ENCODE measurements at regions not wholly inside any gene's neighbourhood (a gene's known extent, or its start where the extent isn't known, plus 50 kb on each side); places are given as distances from the start of the nearest gene placed in this dataset.

DNA sequence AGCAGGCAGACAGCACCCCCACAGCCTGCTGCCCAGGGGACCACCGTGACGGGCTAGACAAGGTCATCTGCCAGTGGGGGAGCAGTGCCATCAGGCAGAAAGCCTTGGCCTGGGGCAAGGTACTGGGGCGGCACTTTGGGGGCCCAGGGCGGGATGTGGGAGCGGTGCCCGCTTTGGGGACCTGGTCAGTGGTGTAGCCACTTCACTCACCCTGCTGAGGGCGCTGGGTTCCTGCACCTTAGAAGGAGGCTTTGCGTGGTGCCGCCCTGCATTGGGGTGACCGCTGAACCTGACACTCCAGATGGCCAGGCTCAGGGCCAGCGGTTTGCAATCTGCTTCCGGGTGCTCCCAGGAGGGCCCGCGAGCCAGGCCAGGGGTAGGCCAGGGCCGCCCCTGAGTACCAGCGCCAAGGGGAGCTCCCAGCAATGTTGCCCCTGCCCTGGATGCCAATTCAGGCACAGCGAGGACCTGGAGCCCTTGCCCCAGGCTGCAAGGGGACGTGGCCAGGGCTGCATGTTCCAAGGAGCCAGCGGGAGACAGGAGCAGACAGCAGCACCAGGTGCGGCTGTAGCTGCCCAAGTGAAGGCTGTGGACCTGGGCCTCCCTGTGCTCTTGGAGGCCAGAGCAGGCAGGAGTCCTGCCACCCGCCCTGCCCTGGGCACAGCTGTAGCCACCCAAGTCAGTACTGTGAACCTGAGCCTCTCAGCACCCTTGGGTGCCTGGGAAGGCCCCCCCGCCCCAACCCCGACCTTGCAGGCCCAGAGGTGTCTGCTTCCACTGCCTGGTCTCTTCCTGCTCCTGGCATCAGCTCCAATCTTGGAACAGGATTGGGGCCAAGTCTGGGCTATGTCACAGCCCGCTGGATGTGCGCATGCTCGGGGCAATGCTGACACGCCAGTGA, 550.7 kb downstream of the SLC6A15 start:
- DNase-seq: no peak

DNA sequence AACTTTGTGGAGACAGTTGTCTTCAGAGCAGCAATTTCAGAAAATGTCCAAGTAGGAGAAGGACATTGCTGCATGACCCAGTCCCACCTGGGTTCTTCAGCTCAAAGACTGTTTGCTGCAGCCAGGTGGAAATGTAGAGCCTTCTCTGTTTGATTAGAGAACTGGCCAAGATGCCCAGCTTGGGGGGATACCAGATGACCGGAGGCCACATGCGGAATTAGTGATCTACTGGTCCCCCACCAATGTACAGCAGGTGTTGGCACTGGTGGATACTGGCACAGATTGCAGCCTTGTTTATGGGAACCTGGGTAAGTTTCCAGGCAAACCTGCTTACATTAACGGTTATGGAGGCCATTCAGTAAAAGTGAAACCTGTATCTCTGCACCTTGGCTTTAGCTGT, 555.3 kb downstream of the SLC6A15 start:
- no peak for DNase-seq

DNA sequence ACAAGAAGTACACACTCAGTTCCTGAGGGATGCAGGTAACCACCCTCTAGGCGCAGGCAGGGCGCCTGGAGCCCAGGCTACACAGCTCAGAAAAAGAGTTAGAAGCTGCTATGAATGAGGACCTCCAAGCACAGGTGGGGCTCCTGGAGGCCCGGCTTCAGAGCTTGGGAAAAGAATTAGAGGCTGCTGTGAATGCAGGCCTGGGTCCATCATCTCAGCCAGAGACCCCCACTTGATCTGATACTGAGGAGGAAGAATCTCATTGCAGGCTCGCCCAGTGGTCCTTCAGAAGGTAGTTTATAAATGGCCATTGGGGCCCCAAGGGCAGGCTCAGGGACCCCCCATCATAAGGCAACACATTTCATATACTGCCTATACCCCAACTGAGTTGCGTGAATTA, 556.4 kb downstream of the SLC6A15 start:
- DNase-seq: no peak

DNA sequence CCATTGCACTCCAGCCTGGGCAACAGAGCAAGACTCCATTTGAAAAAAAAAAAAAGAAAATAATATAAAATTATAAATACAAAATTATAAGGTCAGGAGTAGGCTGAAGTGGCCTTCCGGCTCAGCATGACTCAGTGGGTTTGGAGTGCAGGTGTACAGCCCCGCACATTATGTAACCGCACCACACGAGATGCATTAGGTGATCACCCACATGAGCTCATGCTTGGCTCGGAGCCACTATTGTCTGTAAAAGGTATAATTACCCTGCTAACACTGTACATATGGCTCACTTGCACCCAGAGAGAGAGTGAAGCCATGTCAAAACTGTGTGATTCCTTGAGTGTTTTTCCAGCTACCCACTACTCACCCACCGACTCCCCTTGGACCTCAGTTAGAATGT, 557.0 kb downstream of the SLC6A15 start:
- DNase-seq: no peak

DNA sequence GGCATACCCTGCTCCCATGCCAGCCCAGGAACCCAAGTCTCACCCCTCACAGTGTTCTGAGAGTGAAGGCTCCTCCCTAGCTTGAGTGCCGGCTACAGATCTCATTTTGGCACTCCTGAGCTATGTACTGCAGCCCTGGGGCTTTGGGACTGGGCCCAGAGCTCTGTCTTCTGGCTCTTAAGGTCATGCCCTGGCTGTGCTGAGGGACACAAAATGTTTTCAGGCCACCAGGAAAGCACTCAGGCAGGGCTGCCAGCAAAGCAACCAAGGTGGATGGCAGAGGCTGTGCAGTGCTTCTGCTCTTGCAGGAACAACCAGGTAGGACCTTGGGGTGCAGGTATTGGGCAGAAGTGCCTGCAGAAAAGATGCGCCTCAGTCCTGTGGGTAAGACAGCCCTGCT, 564.0 kb downstream of the SLC6A15 start:
- DNase-seq: no peak

DNA sequence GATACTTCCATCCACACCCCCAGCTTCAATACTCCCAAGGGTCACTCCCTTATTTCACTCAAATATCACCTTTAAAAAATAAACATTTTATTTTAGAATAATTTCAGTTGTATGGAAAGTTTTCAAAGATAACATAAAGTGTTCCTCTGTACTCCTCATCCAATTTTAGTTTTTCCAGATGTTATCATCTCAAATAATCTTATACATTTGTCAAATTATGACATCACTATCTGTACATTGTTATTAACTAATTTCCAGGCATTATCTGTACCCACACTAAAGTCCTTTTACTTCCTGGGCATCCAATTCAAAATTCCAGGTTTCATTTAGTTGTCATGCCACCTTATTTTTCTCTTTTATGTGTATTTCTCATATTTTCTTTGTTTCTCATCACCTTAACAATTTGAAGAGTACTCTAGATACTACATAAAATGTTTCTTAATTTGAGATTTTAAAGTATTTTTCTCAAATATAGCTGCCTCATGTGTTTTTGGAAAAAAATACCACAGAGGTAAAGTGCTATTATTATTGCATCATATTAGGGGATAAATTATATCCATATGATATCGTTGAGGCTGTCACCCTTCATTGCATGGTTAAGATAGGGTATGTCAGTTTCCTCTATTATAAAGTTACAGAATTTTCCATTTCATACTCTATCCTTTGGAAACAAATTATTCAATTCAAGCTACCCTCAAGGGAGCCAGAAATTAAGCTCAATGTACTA, 571.0 kb downstream of the SLC6A15 start:
- DNase-seq: no peak

DNA sequence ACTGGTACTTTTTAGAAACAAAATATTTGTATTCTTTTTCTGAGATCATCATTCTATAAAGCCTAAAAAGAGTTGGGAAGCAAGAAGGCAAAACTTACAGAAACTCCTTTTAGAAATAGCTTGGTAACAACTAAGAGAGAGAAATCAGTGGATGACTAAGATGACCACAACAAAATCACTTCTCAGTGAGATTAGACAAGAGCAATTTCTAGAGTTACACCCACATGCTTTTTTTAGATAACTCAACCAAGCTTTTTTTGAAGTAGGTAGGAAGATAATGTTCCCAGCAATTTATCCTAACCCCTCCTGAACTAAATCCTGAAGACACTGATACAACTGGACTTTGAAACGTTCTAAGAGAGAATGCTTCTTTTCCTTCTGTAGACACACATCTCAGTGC, 576.4 kb downstream of the SLC6A15 start:
- no peak for DNase-seq

DNA sequence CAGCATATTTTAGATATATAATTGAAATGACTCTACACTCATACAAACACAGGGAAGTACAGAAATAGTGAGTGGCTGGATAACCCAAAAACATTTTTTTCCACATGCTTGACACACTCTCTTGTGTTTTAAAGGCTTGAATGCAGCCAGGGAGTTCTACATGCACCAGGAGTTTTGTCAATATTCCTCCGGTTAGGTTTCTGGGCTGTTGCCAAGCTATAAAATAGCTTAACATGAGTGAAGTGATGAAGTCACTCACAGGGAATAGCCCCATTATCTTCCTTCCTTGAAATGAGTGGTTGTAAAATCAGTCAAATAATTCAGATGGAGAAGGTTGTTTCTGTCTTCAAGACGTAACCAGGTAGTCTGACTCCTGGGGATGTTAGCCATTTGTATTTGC, 582.7 kb downstream of the SLC6A15 start:
- DNase-seq: no peak

DNA sequence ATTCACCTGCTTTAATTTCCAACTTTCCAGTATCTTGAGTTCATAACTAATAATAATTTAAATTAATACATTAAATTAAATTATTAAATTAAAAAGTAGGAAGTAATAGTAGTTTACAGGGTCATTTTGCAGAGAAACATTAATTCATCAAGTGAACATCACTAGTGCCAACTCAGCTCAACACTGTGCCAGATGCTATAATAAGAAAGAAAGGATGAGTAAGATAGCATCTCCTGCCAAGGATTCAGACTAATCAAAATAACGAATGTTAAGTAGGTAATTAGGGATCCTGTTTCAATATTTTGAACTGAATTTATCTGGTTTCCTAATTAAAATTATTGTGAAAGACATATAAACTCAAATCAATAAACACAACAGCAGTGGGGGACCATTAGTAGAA, 596.7 kb downstream of the SLC6A15 start:
- no peak for DNase-seq

DNA sequence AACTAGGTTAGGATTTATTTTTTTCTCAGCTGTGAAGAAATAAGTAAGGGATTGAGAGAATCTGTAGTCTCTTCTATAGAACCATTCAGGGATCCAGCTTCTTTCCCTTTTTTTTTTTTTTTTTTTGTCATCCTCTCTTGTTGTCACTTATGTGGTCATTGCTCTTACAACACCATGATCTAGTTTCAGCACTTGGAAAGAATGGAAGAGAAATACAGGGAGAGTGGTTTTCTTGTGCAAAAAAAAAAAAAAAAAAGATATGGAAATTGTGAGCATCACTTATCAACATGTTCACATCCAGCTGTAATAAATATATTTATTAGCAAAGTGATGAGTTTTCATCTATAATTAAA, 599.3 kb downstream of the SLC6A15 start:
- no peak for DNase-seq

DNA sequence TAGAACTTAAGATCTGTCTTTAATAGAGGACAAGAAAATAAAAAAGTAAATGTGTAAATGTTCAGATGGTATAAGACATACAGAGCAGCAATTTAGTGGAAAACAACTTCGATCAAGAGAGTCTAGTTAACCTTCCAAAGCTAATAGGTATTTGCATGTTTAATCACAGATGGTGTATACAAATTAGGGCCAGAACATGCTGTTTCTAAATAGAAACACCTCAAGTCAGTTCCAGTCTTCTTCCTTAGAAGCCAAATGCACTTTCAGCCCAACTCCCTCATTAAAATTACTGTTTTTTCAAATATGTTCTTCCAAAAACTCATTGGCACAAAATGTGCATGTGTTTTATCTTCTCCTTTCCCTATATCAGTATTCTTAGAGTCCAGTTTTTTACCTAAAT, 604.4 kb downstream of the SLC6A15 start:
- no peak for DNase-seq

DNA sequence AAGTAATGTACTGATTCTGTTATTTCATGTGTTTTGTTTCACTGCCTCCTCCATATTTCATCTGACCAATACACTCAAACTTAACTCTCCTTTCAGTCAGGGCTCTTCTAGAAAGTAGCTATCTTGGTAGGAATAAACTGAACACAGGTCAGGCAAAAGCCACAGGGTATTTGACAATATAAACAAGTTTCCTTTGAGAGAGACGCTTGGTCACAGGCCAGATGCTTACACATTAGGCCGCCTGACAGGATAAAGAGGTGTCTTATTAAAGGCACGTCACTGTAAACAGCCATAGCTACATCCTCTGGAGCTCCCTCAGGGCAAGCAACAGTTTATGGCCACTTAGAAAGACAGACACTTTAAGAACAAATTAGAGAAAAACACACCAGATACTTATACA, 607.5 kb downstream of the SLC6A15 start:
- no peak for DNase-seq

DNA sequence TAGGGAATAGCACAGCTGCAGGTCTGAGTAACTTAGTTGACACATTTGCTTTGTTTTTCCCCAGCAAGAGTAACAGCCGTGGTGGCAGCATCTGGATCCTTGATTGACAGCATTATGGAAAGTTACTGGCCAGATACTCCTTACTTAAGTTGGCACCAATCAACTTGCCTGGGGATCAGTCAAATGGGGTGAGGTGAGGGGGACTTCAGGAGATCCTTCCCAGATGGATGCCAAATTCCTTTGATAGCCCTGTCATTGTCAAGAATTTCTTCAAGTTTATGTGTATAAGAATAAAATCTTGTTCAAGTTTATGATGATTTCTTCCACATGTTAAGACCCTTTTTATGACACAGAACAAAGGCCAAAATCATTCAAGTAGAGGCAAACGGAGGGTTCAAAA, 618.4 kb downstream of the SLC6A15 start:
- DNase-seq: no peak

DNA sequence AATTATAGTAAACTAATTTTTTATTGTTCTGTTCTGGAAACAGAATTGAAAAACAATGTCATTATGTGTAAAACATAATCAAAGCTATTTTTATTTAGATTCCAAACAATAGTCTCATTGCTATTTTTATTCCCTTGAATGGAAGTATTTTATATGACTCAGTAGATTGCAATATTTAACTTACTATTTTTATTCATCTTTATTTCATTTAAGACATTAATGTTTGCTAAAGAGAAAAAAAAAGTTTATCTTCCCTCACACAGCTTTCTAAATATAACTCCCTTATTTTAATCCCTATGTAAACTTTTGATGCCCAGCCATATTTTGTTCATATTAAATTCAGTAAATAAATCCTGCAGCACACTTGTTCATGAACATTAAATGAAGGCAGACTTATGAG, 622.4 kb downstream of the SLC6A15 start:
- no peak for DNase-seq

DNA sequence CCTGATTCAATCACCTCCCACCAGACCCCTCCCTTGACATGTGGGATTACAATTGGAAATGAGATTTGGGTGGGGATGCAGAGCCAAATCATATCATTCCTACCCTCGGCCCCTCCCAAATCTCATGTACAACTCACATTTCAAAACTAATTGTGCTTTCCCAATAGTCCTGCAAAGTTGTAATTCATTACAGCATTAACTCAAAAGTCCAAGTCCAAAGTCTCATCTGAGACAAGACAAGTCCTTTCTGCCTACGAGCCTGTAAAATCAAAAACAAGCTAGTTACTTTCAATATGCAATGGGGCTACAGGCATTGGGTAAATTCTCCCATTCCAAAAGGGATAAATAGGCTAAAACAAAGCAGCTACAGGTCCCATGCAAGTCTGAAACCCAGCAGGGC, 634.6 kb downstream of the SLC6A15 start:
- no peak for DNase-seq

DNA sequence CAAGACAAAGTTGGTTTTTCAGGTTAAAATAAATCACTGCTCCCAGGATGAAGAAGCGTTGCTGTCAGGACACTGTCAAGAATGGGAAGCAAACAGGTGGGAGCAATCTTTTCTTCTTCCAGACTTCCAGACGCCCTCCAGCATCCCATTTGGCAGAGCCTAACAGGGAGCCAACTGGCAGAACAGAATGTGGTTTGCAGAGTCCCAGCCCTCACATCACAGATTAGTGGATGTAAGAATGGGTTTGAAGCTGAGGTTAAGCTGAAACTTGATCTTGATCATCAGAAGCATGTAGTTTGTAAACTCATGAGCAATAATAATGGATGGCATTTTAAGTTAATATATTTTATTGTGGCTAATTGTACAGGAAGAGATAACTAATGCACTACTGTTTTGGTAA, 636.4 kb downstream of the SLC6A15 start:
- DNase-seq: no peak

DNA sequence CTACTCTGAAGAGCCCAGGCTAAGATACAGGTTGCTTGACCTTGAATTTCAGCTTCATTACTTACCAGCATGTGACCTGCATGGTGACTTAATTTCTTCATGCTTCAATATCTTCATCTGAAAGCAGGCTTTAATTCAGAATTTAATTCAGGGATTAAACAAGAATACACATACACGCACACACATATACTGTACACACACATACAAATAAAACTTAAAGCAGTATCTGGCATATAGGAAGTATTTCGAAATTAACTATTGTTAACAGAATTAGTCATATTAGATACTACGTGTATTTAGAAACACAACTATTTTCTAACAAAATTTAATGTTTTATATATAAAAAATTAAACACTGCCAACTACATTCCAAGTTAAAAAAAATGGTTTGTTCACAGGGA, 640.3 kb downstream of the SLC6A15 start:
- no peak for DNase-seq

DNA sequence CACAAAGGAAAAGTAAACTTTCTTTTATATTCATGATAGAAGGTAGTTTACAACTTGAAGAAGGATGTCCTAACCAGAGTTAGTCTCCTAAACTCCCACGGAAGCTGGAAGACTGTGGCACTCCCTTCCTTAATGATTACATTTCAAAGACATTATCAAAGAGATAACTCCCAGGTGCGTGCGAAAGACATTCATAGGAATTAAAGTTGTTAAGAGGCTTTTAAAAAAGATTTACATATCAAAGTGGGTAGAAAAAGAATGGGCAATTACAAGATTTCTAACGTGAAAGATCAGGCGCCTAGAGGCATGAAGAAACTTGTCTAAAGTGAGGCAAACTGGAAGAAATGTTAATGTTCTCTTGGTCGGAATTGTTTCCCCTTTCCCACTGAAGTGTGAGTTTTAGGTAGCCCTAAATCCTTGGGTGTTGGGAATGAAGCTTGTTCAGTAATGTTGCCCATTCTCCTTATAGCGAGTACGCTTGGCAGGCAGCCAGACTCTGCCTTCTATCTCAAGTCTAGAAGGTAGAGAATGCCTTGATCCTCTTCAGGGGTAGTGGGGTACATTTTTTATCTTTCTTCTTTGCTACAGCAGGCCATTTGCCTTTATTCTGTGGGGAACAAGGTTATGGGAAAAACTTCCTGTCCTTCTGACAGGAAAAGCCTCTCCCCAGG, 642.0 kb downstream of the SLC6A15 start:
- no peak for DNase-seq

DNA sequence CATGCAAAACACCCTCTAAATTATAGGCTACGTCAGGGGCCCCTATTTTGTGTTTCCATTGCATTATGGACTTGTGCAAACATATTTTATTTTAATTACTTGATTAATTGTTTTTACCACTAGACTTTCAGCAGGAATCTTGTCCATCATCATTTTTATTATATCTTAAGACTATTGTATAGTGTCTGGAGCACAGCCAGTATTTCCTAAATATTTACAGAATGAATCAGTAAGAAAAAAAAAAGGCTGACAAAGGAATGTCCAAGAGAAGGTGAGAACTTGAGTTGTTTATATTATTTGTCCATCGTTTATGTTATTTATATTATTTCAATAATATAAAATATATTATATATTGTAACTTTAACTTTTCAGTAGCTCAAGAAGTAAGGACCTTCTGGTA, 664.7 kb downstream of the SLC6A15 start:
- DNase-seq: no peak

DNA sequence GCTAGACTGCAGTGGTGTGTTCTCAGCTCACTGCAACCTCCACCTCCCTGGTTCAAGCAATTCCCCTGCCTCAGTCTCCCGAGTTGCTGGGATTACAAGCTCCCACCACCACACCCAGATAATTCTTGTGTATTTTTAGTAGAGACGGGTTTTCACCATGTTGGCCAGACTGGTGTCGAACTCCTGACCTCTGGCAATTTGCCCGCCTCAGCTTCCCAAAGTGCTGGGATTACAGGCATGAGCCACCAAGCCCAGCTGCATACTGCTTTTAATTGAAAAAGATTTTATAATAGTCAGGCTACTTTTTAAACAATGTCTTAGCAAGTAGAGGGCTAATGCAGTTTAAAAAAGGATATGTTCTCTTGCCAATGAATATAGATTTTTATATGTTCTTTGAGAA, 668.9 kb downstream of the SLC6A15 start:
- DNase-seq: no peak

DNA sequence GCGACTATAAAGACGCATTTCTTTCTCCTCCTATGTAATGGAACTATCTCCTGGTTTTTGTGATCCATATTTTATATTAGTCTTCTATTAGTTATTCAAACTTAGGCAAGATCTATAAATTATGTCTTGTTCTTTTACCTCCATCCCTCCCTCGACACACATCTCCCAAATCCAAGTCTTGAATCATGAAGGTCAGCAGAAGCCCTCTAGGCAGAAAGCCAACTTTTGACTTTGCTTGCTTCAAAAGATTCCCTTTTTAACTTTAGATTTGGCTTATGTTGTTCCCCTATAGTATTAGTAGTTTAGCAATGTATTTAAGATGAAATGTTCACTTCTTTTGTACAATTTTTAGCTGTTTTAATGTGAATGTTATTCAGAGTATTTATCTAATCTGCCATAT, 689.8 kb downstream of the SLC6A15 start:
- DNase-seq: no peak

DNA sequence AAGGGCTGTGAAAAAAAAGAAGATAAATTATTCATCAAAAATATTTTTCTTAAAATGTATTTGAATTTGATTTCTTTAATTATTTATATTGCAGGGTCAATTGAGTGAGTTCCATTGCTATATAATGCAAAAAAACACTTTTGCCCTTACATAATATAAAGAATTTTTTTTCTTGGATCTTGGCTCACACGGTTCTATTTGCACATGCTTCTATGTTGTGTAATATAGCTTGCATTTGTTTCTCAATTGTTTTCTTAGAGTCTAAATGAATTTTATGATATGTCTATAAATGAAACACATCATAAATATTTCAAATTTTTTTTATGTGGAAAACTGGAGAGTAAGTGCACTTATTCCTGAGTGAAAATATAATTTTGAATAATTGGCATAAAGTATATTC, 694.2 kb downstream of the SLC6A15 start:
- DNase-seq: no peak

DNA sequence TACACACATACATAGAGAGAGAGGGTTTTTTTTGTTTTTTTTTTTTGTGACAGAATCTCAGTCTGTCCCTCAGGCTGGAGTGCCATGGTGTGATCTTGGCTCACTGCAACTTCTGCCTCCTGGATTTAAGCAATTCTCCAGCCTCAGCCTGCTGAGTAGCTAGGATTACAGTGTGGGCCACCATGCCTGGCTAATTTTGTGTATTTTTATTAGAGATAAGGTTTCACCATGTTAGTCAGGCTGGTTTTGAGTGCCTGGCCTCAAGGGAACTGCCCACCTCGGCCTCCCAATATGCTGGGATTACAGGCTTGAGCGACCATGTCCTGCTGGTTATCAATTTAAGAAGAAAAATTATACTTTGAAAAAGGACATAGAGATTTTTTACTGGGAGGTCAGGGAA, 710.6 kb downstream of the SLC6A15 start:
- no peak for DNase-seq

DNA sequence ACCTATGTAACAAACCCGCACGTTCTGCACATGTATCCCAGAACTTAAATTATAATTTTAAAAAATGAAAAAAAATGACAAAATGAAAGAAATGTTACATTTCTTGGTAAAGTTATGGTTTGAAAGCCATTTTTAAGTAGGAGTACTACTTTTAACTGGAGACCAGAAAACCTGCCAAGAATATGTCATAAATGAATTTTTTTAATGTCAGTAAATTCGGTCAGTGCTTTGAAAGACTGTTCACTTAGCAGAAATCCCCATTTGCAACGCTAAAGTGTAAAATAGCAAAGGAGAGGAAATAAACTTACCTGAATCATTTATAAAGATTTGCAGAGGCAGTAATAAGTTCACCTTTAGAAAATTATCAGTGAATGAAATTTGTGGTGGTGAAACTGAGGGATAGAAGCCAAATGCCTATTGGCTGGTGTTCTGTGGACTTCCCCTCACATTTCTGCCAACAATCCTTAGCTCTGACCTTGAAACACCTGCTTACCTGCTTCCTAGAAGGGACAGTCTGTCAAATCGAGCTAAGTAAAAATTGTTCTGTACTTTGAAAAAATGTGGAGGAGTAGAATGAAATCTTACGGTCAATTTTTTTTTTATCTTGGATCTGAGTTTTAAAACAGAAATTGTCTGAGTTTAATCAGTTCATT, 714.2 kb downstream of the SLC6A15 start:
- DNase-seq: no peak
